HCT116 (cell line): ENCODE measurements at regions not wholly inside any gene's neighbourhood (a gene's known extent, or its start where the extent isn't known, plus 50 kb on each side); places are given as distances from the start of the nearest gene placed in this dataset.

Experiments used
- ATAC-seq: fragments of 200-7000 bp; cut with Tn5 transposase; 2 replicates; pipeline ENCODE4 v1.9.1; 2020; ENCODE audit warnings: mild to moderate bottlenecking, moderate library complexity
- BruUV-seq: library from RNA; stranded (reverse); fragments of 400-500 nt; replicated peaks from 2 replicates; lab custom pipeline; 2021; lab: Mats Ljungman, UMichigan
- CTCF ChIA-PET: fragments of 300-600 bp; sonication (Branson Sonifier 250); formaldehyde crosslinking; loops from one replicate; lab custom pipeline; 2021; ENCODE audit warnings: antibody characterized with exemption; lab: Charles Lee
- POLR2A ChIA-PET: fragments of 300-600, 350-600 bp; sonication (Branson Sonifier 250); formaldehyde crosslinking; loops from one replicate; lab custom pipeline; 2021; ENCODE audit warnings: antibody characterized with exemption; lab: Charles Lee
- RAD21 ChIA-PET, 2 experiments: fragments of 300-600 bp; sonication (Branson Sonifier 250); formaldehyde crosslinking; loops; one replicate each; lab custom pipeline; 2023; ENCODE audit warnings: low total read pairs in 2 of 2; ENCODE audit not compliant: uncharacterized antibody in 2 of 2, unreplicated experiment in 2 of 2, low non-redundant PET in 1 of 2; lab: Charles Lee
- DNase-seq: peaks from one replicate; pipeline ENCODE4 v3.0.0-alpha.2; 2010; ENCODE audit warnings: low read depth, low spot score
- H2AFZ ChIP-seq: fragments of 200-600 bp; shearing (Covaris generic), sonication (generic); 2 replicates; pipeline ENCODE4 v1.6.1; 2017; ENCODE audit warnings: low read depth, mixed run types, mixed read lengths, antibody characterized with exemption, low read length; ENCODE audit not compliant: poor library complexity, severe bottlenecking
- H3K27ac ChIP-seq: 2 replicates; pipeline ENCODE4 v1.5.1; 2012; ENCODE audit warnings: low read depth, low read length
- H3K27me3 ChIP-seq: fragments of 200-600 bp; sonication (generic); 2 replicates; pipeline ENCODE4 v1.6.1; 2016; ENCODE audit warnings: mixed run types, low read length, mixed read lengths; ENCODE audit not compliant: insufficient read depth
- H3K36me3 ChIP-seq, 2 experiments: fragments of 200-500 bp in 1 of 2; fragments of 200-600 bp in 1 of 2; sonication (Bioruptor generic) in 1 of 2; sonication (generic) in 1 of 2; 2 replicates each; pipeline versions ENCODE4 v1.5.1 to v1.6.1; 2014 to 2016; ENCODE audit warnings: low read length in 2 of 2, inconsistent platforms in 1 of 2, mixed read lengths in 1 of 2, mixed run types in 1 of 2; ENCODE audit not compliant: insufficient read depth in 2 of 2, control insufficient read depth in 1 of 2
- H3K4me1 ChIP-seq, 2 experiments: fragments of 200-600 bp in 1 of 2; sonication (generic) in 1 of 2; 2 replicates each; pipeline versions ENCODE4 v1.5.1 to v1.6.1; 2012 to 2017; ENCODE audit warnings: low read length in 2 of 2, inconsistent platforms in 1 of 2, mild to moderate bottlenecking in 1 of 2, mixed read lengths in 1 of 2, mixed run types in 1 of 2, moderate library complexity in 1 of 2; ENCODE audit not compliant: insufficient read depth in 2 of 2, control insufficient read depth in 1 of 2
- H3K4me2 ChIP-seq: fragments of 200-600 bp; sonication (generic); 2 replicates; pipeline ENCODE4 v1.6.1; 2017; ENCODE audit warnings: mixed run types, low read length, mixed read lengths
- H3K4me3 ChIP-seq, 2 experiments: fragments of 200-600 bp in 1 of 2; sonication (generic) in 1 of 2; replicated peaks in 1 of 2; 2 replicates each; pipeline ENCODE4 v1.5.1; 2011 to 2016; ENCODE audit warnings: low read length in 2 of 2, control low read depth in 1 of 2, low read depth in 1 of 2, mild to moderate bottlenecking in 1 of 2, mixed read lengths in 1 of 2, mixed run types in 1 of 2
- H3K79me2 ChIP-seq: fragments of 200-600 bp; sonication (generic); 2 replicates; pipeline ENCODE4 v1.6.1; 2017; ENCODE audit warnings: mild to moderate bottlenecking, mixed run types, low read length, moderate library complexity, mixed read lengths; ENCODE audit not compliant: insufficient read depth
- H3K9ac ChIP-seq: fragments of 200-600 bp; sonication (generic); 2 replicates; pipeline ENCODE4 v1.6.1; 2016; ENCODE audit warnings: low read length, mixed read lengths
- H3K9me2 ChIP-seq: fragments of 200-600 bp; sonication (generic), shearing (Covaris generic); 2 replicates; pipeline ENCODE4 v1.6.1; 2017; ENCODE audit warnings: mixed run types, mild to moderate bottlenecking, moderate library complexity; ENCODE audit not compliant: insufficient read depth
- H3K9me3 ChIP-seq, 2 experiments: fragments of 200-500 bp in 1 of 2; fragments of 200-600 bp in 1 of 2; sonication (Bioruptor generic) in 1 of 2; sonication (generic) in 1 of 2; 2 replicates each; pipeline ENCODE4 v1.6.1; 2014 to 2017; ENCODE audit warnings: low read length in 2 of 2, mixed read lengths in 2 of 2, inconsistent platforms in 1 of 2, low read depth in 1 of 2, mild to moderate bottlenecking in 1 of 2, mixed run types in 1 of 2, moderate library complexity in 1 of 2; ENCODE audit not compliant: control insufficient read depth in 1 of 2, insufficient read depth in 1 of 2
- H4K20me1 ChIP-seq: fragments of 200-600 bp; sonication (generic), shearing (Covaris generic); 2 replicates; pipeline ENCODE4 v1.6.1; 2017; ENCODE audit warnings: mixed run types, mild to moderate bottlenecking, moderate library complexity; ENCODE audit not compliant: insufficient read depth
- CBX3 ChIP-seq: IDR thresholded peaks from 2 replicates; pipeline ENCODE4 v1.6.1; 2012; ENCODE audit warnings: low read depth
- CEBPB ChIP-seq: IDR thresholded peaks from 2 replicates; pipeline ENCODE4 v1.6.1; 2012; ENCODE audit warnings: low read depth
- ELF1 ChIP-seq: IDR thresholded peaks from 2 replicates; pipeline ENCODE4 v1.6.1; 2012; ENCODE audit warnings: low read depth, borderline replicate concordance
- EZH2 ChIP-seq: fragments of 200-600 bp; sonication (generic); IDR thresholded peaks from 2 replicates; pipeline ENCODE4 v1.6.1; 2017; ENCODE audit warnings: antibody characterized with exemption, mixed run types
- EZH2phosphoT487 ChIP-seq: fragments of 200-600 bp; IDR thresholded peaks from 2 replicates; pipeline ENCODE4 v1.6.1; 2018; ENCODE audit warnings: antibody characterized with exemption, borderline replicate concordance
- MAX ChIP-seq: IDR thresholded peaks from 2 replicates; pipeline ENCODE4 v1.6.1; 2012
- POLR2A ChIP-seq: IDR thresholded peaks from 2 replicates; pipeline ENCODE4 v1.7.0; 2011; ENCODE audit warnings: borderline replicate concordance; ENCODE audit not compliant: insufficient read depth, insufficient read length; ENCODE audit errors: extremely low read depth
- RAD21 ChIP-seq: IDR thresholded peaks from 2 replicates; pipeline ENCODE4 v1.6.1; 2012; ENCODE audit warnings: low read depth, mild to moderate bottlenecking
- REST ChIP-seq: IDR thresholded peaks from 2 replicates; pipeline ENCODE4 v1.6.1; 2012; ENCODE audit warnings: low read depth
- SP1 ChIP-seq: IDR thresholded peaks from 2 replicates; pipeline ENCODE4 v1.6.1; 2012; ENCODE audit warnings: low read depth
- SRF ChIP-seq: IDR thresholded peaks from 2 replicates; pipeline ENCODE4 v1.6.1; 2012; ENCODE audit warnings: low read depth
- TCF7L2 ChIP-seq: IDR thresholded peaks from 2 replicates; pipeline ENCODE4 v1.7.0; 2011; ENCODE audit warnings: borderline replicate concordance, inconsistent platforms; ENCODE audit not compliant: insufficient read depth, insufficient read length; ENCODE audit errors: extremely low read depth
- intact Hi-C: fragments of 100-400 bp; cut with micrococcal nuclease; formaldehyde crosslinking; loops from 2 replicates; pipeline ENCODE4 v1.10.0; 2022

GRCh38 chr3:177445549-177445948 is 248.3 kb upstream of the TBL1XR1 start:
- no peaks in the 10 kb centered on the region for H3K79me2 ChIP-seq
- ATAC-seq (no peak), DNase-seq (no peak)
- H3K4me3 ChIP-seq = no peak overlapping the region
- peaks cover 19 to 21% of the 10 kb centered on the region in 2 experiments; a peak in 3 of 4 replicates for H3K4me1 ChIP-seq
- CTCF ChIA-PET = no interaction called here
- no peak overlapping the region for H2AFZ ChIP-seq
- H3K9me2 ChIP-seq = no peaks in the 10 kb centered on the region
- H3K9ac ChIP-seq = no peak overlapping the region
- H3K27ac ChIP-seq = no peak overlapping the region
- TF ChIP-seq CBX3 (no peak), SRF (no peak), RAD21 (no peak), CEBPB (no peak), ELF1 (no peak), EZH2phosphoT487 (no peak), REST (no peak)
- BruUV-seq = no TSS peak
- POLR2A ChIA-PET = no interaction called here
- RAD21 ChIA-PET = no interaction called here
- no peaks in the 10 kb centered on the region for H4K20me1 ChIP-seq
- H3K36me3 ChIP-seq = no peaks in the 10 kb centered on the region
- no peaks in the 10 kb centered on the region for H3K27me3 ChIP-seq
- intact Hi-C loops = no loop called here
- H3K4me2 ChIP-seq = no peak overlapping the region
- H3K9me3 ChIP-seq = no peaks in the 10 kb centered on the region

GRCh38 chr3:177446165-177446601 is 248.9 kb upstream of the TBL1XR1 start:
- Histone ChIP-seq H4K20me1 (no peaks in the 10 kb centered on the region), H3K9ac (no peak overlapping the region), H3K9me3 (no peaks in the 10 kb centered on the region), H3K27ac (no peak overlapping the region), H3K4me2 (no peak overlapping the region), H3K4me3 (no peak overlapping the region), H3K27me3 (no peaks in the 10 kb centered on the region), H3K4me1 (peaks cover 19 to 20% of the 10 kb centered on the region in 2 experiments; a peak in 3 of 4 replicates), H3K36me3 (no peaks in the 10 kb centered on the region), H3K79me2 (no peaks in the 10 kb centered on the region), H3K9me2 (no peaks in the 10 kb centered on the region), H2AFZ (no peak overlapping the region)
- ATAC-seq = no peak
- ChIA-PET RAD21 (no interaction called here), CTCF (no interaction called here), POLR2A (no interaction called here)
- BruUV-seq = no TSS peak
- intact Hi-C loops = no loop called here
- DNase-seq = no peak
- TF ChIP-seq REST (no peak), SP1 (no peak), EZH2phosphoT487 (no peak), CEBPB (no peak), EZH2 (no peak), ELF1 (no peak), TCF7L2 (no peak), POLR2A (no peak), MAX (no peak)
